CD4-positive, alpha-beta T cell (primary cell): ENCODE measurements at regions not wholly inside any gene's neighbourhood (a gene's known extent, or its start where the extent isn't known, plus 50 kb on each side); places are given as distances from the start of the nearest gene placed in this dataset.
"Not testable (repeated sequence)": the region's sequence is repeated elsewhere in the genome, so short reads cannot be mapped to it uniquely, and the experiment has no call there.

Source experiments
- ATAC-seq: fragments of 200-7000 bp; cut with Tn5 transposase; one replicate; pipeline ENCODE4 v1.10.0; 2022; ENCODE audit warnings: mild to moderate bottlenecking; ENCODE audit not compliant: poor library complexity
- CTCF ChIA-PET: fragments of 350-600 bp; sonication (Branson Sonifier 250); formaldehyde crosslinking; loops from one replicate; lab custom pipeline; 2021; ENCODE audit warnings: antibody characterized with exemption, inconsistent platforms; lab: Charles Lee
- POLR2A ChIA-PET: fragments of 350-600 bp; sonication (Branson Sonifier 250); formaldehyde crosslinking; loops from one replicate; lab custom pipeline; 2021; ENCODE audit warnings: antibody characterized with exemption, inconsistent platforms; lab: Charles Lee
- DNase-seq, 14 experiments: peaks; one replicate each; pipeline ENCODE4 v3.0.0-alpha.2; 2013 to 2020; ENCODE audit warnings: mixed read lengths in 2 of 14
- H3K27ac ChIP-seq, 2 donors: one replicate each; pipeline versions ENCODE4 v1.5.1 to v1.7.0; 2013; ENCODE audit warnings: low read length in 2 of 2, low read depth in 1 of 2, mild to moderate bottlenecking in 1 of 2
- H3K27me3 ChIP-seq, 2 experiments: 1 replicate in 1 of 2; 2 replicates in 1 of 2; pipeline versions ENCODE4 v1.6.1 to v1.7.0; 2013; ENCODE audit warnings: low read length in 2 of 2, control low read depth in 1 of 2, mild to moderate bottlenecking in 1 of 2, moderate library complexity in 1 of 2; ENCODE audit not compliant: insufficient read depth in 2 of 2, control insufficient read depth in 1 of 2
- H3K36me3 ChIP-seq: one replicate; pipeline ENCODE4 v1.6.1; 2013; ENCODE audit warnings: low read length, control low read depth; ENCODE audit not compliant: insufficient read depth
- H3K4me1 ChIP-seq: one replicate; pipeline ENCODE4 v1.6.1; 2013; ENCODE audit warnings: low read length, control low read depth; ENCODE audit not compliant: insufficient read depth
- H3K4me3 ChIP-seq: one replicate; pipeline ENCODE4 v1.5.1; 2013; ENCODE audit warnings: mild to moderate bottlenecking, low read length, moderate library complexity
- H3K9me3 ChIP-seq, 2 experiments: 1 replicate in 1 of 2; 2 replicates in 1 of 2; pipeline versions ENCODE4 v1.6.1 to v1.7.0; 2013; ENCODE audit warnings: low read length in 2 of 2, mild to moderate bottlenecking in 2 of 2, control low read depth in 1 of 2, moderate library complexity in 1 of 2; ENCODE audit not compliant: control insufficient read depth in 1 of 2, insufficient read depth in 1 of 2
- H3K27ac Mint-ChIP-seq: one replicate; pipeline ENCODE4 v1.8.0; 2020; ENCODE audit warnings: mixed read lengths
- H3K27me3 Mint-ChIP-seq: one replicate; pipeline ENCODE4 v1.8.0; 2021; ENCODE audit warnings: mixed read lengths
- H3K36me3 Mint-ChIP-seq: one replicate; pipeline ENCODE4 v1.8.0; 2021; ENCODE audit warnings: low read depth, mixed read lengths
- H3K4me1 Mint-ChIP-seq: one replicate; pipeline ENCODE4 v1.8.0; 2021; ENCODE audit warnings: low read depth, mixed read lengths
- H3K4me3 Mint-ChIP-seq: one replicate; pipeline ENCODE4 v1.8.0; 2020; ENCODE audit warnings: mild to moderate bottlenecking, mixed read lengths
- H3K9me3 Mint-ChIP-seq: one replicate; pipeline ENCODE4 v1.8.0; 2020; ENCODE audit warnings: mixed read lengths
- intact Hi-C, 2 experiments: fragments of 100-400 bp; cut with DNase I in 1 of 2; cut with micrococcal nuclease in 1 of 2; formaldehyde crosslinking; loops; one replicate each; pipeline versions ENCODE4 v1.15.1 to v1.9.0; 2023 to 2025; cut with DNase I, micrococcal nuclease
- TF ChIP-seq, protein P1 (sequence below): fragments of 200-600 bp; IDR thresholded peaks from one replicate; pipeline ENCODE4 v1.8.0; 2022; ENCODE audit warnings: antibody characterized with exemption, mild to moderate bottlenecking

DNA sequence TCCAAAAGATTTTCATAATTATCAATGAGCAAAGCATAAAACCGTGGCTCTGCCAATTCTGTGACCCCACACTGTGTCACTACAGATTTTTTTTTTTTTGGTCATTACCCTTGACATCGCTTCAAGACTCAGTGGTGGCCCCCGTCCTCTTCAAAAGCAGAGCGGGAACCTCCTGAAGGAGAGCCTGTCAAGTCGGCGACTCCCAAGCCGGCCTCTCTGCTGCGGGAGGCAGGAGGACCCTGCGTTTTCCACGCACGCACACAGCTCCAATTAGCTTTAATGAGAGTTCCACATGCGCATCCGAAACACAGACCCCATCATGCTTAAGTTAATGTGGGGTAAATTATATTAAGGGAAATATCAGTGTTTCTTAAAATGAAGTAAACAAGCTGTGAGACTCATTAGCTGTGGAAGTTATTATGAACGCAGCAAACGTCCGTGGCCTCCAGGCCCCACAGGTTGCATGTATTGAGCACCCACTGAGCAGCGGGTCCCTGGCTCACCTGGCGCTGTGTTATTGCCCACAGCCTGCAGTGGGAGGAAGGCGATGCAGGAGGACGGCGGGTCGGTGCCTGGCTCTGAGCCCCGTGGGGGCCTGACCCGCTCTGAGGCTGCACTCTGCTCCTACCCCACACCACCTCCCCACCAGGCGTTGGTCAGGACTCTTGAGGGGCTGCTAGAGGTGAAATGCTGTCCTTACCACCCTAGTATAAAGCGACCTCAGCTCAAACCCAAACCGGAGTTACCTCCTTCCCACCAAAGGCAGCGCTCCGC lies 181.0 kb upstream of the SALL3 start:
- ChIA-PET POLR2A (no interaction called here), CTCF (no interaction called here)
- peaks cover 0 to 34% of the 10 kb centered on the region in 2 experiments for H3K9me3 ChIP-seq
- DNase-seq (no peak), ATAC-seq (no peak)
- Mint-ChIP-seq H3K36me3 (no peaks in the 10 kb centered on the region), H3K27me3 (no peaks in the 10 kb centered on the region), H3K4me1 (no peaks in the 10 kb centered on the region), H3K27ac (no peak overlapping the region), H3K4me3 (no peak overlapping the region), H3K9me3 (no peaks in the 10 kb centered on the region)
- H3K36me3 ChIP-seq, result no peaks in the 10 kb centered on the region
- H3K27me3 ChIP-seq, result no peaks in the 10 kb centered on the region
- intact Hi-C loops, result no loop called here
- no peak overlapping the region for H3K27ac ChIP-seq
- TF ChIP-seq, protein P1, sequence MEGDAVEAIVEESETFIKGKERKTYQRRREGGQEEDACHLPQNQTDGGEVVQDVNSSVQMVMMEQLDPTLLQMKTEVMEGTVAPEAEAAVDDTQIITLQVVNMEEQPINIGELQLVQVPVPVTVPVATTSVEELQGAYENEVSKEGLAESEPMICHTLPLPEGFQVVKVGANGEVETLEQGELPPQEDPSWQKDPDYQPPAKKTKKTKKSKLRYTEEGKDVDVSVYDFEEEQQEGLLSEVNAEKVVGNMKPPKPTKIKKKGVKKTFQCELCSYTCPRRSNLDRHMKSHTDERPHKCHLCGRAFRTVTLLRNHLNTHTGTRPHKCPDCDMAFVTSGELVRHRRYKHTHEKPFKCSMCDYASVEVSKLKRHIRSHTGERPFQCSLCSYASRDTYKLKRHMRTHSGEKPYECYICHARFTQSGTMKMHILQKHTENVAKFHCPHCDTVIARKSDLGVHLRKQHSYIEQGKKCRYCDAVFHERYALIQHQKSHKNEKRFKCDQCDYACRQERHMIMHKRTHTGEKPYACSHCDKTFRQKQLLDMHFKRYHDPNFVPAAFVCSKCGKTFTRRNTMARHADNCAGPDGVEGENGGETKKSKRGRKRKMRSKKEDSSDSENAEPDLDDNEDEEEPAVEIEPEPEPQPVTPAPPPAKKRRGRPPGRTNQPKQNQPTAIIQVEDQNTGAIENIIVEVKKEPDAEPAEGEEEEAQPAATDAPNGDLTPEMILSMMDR, result no peak
- H3K4me1 ChIP-seq, result no peaks in the 10 kb centered on the region
- H3K4me3 ChIP-seq, result no peak overlapping the region

DNA sequence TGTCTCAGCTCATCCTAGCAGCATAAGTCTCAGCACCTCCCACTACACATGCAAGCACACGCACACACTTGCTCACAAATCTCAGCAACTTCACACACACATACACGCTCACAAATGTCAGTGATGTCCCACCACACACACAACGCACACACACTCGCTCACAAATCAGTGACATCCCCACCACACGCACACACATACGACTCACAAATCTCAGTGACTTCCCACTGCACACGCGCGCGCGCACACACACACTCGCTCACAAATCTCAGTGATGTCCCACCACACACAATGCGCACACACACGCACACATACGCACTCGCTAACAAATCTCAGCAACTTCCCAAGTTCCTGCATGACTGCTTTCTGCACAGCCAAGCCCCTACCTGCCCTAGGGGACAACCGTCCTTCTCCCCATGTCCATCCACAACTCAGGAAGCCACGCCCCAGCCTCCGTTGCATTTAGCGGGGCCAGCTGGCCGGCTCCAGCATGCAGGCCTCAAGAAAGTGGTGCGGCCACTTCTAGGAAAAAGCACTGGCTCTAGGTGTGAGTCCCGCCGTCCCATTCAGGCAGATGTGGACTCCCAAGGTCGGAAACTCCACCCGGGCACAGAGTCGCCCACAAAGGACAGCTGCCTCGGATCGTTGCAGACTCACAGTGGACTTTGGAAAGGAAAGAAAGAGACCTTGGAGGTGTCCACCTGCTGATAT lies 180.1 kb upstream of the SALL3 start:
- POLR2A ChIA-PET, result no interaction called here
- TF ChIP-seq, protein P1, result no peak

DNA sequence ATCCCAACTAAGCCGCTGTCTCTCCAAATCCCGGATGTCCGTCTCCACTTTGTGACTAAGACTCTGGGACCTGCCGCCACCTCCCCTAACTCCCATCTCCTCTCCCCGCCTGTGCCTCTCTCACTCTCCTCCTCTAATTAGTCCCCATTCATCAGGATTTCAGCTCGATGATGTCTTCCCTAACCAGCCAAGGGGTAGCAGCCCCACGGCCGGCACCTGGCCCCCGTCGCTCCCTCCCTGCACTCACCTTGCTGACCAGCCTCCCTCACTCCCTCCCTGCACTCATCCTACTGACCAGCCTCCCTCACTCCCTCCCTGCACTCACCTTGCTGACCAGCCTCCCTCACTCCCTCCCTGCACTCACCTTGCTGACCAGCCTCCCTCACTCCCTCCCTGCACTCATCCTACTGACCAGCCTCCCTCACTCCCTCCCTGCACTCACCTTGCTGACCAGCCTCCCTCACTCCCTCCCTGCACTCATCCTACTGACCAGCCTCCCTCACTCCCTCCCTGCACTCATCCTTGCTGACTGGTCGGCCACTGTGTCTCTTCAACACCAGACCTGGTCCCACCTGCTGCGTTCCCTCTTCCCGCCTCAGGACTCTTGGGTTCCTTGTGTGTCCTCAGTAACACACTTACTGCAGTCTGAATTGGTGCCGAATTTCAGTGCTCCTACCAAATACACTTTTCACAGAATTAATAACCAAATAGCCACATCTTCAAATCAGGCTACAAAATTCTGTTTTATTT lies 179.3 kb upstream of the SALL3 start:
- H3K4me3 Mint-ChIP-seq, H3K36me3 ChIP-seq, CTCF ChIA-PET, H3K27ac Mint-ChIP-seq, H3K4me3 ChIP-seq, H3K4me1 ChIP-seq, intact Hi-C loops, POLR2A ChIA-PET, H3K4me1 Mint-ChIP-seq, H3K27me3 Mint-ChIP-seq, H3K36me3 Mint-ChIP-seq, H3K27ac ChIP-seq, DNase-seq, ATAC-seq, H3K9me3 Mint-ChIP-seq, H3K27me3 ChIP-seq: not testable (repeated sequence)
- H3K9me3 ChIP-seq, result peaks cover 0 to 36% of the 10 kb centered on the region in 2 experiments

More for the DNA sequence above, 180.1 kb upstream of the SALL3 start:
- Histone ChIP-seq H3K27ac (no peak overlapping the region), H3K4me3 (no peak overlapping the region), H3K36me3 (no peaks in the 10 kb centered on the region), H3K4me1 (no peaks in the 10 kb centered on the region), H3K9me3 (peaks cover 0 to 34% of the 10 kb centered on the region in 2 experiments), H3K27me3 (no peaks in the 10 kb centered on the region)
- Mint-ChIP-seq H3K36me3 (no peaks in the 10 kb centered on the region), H3K4me1 (no peaks in the 10 kb centered on the region), H3K27me3 (no peaks in the 10 kb centered on the region), H3K27ac (no peak overlapping the region), H3K9me3 (no peaks in the 10 kb centered on the region), H3K4me3 (no peak overlapping the region)
- no peak for DNase-seq
- CTCF ChIA-PET, result no interaction called here
- intact Hi-C loops, result no loop called here
- no peak for ATAC-seq
